OCI-LY3 (cell line): ENCODE measurements at regions not wholly inside any gene's neighbourhood (a gene's known extent, or its start where the extent isn't known, plus 50 kb on each side); places are given as distances from the start of the nearest gene placed in this dataset.

Source experiments
- EZH2phosphoT487 ChIP-seq: fragments of 200-600 bp; shearing (Covaris generic); IDR thresholded peaks from 2 replicates; pipeline ENCODE4 v1.6.1; 2018; ENCODE audit warnings: antibody characterized with exemption, mixed run types, low read depth
- TF ChIP-seq, protein P1 (sequence below): fragments of 200-600, 300-600 bp; sonication (generic); IDR thresholded peaks from 2 replicates; pipeline ENCODE4 v1.5.1; 2014; ENCODE audit warnings: antibody characterized with exemption, low read length, low read depth

DNA sequence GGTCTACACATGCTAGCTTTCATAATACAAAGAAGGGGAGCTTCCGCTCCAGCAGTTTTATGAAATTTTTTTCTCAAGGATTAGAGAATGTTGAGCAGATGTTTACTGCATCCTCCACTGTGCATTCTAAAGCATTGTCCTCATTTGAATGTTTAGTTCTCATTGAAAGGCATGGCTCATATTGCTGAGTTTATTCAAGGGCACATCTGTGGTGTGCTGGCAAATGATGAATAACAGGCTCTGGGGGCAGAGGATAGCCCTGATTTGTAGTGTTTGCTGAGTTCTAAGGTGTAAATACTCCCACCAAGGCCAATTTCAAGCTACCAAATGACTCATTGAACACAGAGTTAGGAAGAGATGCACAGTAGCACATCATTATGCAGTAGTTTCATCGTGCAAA lies 303.2 kb upstream of the FAM78B start:
- TF ChIP-seq, protein P1, sequence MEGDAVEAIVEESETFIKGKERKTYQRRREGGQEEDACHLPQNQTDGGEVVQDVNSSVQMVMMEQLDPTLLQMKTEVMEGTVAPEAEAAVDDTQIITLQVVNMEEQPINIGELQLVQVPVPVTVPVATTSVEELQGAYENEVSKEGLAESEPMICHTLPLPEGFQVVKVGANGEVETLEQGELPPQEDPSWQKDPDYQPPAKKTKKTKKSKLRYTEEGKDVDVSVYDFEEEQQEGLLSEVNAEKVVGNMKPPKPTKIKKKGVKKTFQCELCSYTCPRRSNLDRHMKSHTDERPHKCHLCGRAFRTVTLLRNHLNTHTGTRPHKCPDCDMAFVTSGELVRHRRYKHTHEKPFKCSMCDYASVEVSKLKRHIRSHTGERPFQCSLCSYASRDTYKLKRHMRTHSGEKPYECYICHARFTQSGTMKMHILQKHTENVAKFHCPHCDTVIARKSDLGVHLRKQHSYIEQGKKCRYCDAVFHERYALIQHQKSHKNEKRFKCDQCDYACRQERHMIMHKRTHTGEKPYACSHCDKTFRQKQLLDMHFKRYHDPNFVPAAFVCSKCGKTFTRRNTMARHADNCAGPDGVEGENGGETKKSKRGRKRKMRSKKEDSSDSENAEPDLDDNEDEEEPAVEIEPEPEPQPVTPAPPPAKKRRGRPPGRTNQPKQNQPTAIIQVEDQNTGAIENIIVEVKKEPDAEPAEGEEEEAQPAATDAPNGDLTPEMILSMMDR: no peak
- no peak for TF ChIP-seq EZH2phosphoT487
